Breast epithelium (tissue), 3 donors: ENCODE measurements at regions not wholly inside any gene's neighbourhood (a gene's known extent, or its start where the extent isn't known, plus 50 kb on each side); places are given as distances from the start of the nearest gene placed in this dataset.

Experiments
- POLR2A ChIP-seq: fragments of 450-650 bp; IDR thresholded peaks from one replicate; pipeline ENCODE4 v1.6.1; 2016; ENCODE audit warnings: antibody characterized with exemption, mild to moderate bottlenecking, moderate library complexity
- POLR2AphosphoS5 ChIP-seq, 3 donors: sonication (generic); formaldehyde crosslinking; IDR thresholded peaks; one replicate each; pipeline ENCODE4 v1.6.1; 2017; ENCODE audit warnings: antibody characterized with exemption in 3 of 3
- TF ChIP-seq, protein P1 (sequence below), 3 donors: fragments of 450-650 bp; IDR thresholded peaks; one replicate each; pipeline ENCODE4 v1.5.1; 2016 to 2017; ENCODE audit warnings: antibody characterized with exemption in 3 of 3, mild to moderate bottlenecking in 3 of 3, moderate library complexity in 3 of 3

DNA sequence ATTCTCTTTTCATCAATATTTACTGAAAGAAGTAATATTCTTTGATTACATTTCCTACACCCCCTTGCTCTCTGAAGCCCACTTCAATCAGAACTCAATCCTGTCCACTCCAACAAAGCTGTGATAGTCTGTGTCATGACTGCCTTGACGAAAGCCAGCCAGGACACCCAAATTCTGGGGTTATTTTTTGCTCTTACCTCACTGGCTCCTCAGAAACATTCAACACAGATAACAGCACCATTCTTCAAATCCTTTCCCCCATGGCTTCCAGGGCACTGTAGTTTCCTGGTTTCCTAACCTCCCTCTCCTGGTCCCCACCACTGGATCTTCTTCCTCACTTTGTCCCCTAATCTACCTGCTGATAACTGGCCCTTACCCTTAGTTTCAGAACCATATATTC lies 106.1 kb upstream of the FER start:
- TF ChIP-seq, protein P1, sequence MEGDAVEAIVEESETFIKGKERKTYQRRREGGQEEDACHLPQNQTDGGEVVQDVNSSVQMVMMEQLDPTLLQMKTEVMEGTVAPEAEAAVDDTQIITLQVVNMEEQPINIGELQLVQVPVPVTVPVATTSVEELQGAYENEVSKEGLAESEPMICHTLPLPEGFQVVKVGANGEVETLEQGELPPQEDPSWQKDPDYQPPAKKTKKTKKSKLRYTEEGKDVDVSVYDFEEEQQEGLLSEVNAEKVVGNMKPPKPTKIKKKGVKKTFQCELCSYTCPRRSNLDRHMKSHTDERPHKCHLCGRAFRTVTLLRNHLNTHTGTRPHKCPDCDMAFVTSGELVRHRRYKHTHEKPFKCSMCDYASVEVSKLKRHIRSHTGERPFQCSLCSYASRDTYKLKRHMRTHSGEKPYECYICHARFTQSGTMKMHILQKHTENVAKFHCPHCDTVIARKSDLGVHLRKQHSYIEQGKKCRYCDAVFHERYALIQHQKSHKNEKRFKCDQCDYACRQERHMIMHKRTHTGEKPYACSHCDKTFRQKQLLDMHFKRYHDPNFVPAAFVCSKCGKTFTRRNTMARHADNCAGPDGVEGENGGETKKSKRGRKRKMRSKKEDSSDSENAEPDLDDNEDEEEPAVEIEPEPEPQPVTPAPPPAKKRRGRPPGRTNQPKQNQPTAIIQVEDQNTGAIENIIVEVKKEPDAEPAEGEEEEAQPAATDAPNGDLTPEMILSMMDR (IDR thresholded peaks at IDR 0.05) = no peak
- TF ChIP-seq POLR2AphosphoS5 (IDR thresholded peaks at IDR 0.05) = no peak
- no peak for TF ChIP-seq POLR2A
